GM18517 (cell line): ENCODE measurements at regions not wholly inside any gene's neighbourhood (a gene's known extent, or its start where the extent isn't known, plus 50 kb on each side); places are given as distances from the start of the nearest gene placed in this dataset.

ENCODE experiments used
- ATAC-seq: cut with Tn5 transposase; IDR thresholded peaks from one replicate; pipeline ENCODE4 v1.9.1; 2021; ENCODE audit warnings: mild to moderate bottlenecking, moderate library complexity; ENCODE audit not compliant: unreplicated experiment

DNA sequence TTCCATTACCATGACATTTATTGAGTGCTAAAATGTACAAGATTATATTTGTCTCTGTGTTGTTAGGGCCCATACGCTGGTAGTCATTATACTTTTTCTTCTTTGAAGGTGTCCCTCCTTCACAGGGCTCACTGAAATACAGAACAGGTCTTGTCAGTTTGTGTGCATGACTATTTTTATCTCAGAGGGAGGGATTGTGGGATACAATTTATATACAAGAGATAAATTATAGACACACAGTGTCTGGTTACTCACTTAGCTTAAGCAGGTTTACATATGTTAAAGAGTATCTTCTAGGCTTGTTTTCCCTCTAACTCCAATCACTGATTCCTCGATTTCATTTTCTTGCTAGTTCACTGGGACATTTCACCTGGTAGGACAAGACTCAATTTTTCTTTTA, 143.3 kb upstream of the GUCY1A1 start:
- ATAC-seq = no peak

DNA sequence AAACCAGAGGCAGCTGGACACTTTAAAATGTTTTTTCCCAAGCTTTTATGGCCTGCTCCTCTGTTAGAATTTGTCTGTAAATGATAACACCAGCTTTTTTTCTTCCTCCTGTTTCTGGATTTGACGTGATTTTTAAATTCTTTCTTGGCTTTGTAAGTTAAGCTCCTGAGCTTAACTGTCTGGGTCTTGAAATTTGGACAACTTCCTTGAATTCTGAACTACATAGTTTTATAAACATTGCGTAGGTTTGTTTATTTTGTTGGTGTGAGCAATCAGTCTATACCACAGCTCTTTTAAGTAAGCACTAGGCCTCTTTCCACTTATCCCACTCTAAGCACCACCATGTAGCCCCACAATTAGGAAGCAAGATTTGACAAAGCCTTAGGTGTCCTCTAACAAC, 144.4 kb upstream of the GUCY1A1 start:
- no peak for ATAC-seq

DNA sequence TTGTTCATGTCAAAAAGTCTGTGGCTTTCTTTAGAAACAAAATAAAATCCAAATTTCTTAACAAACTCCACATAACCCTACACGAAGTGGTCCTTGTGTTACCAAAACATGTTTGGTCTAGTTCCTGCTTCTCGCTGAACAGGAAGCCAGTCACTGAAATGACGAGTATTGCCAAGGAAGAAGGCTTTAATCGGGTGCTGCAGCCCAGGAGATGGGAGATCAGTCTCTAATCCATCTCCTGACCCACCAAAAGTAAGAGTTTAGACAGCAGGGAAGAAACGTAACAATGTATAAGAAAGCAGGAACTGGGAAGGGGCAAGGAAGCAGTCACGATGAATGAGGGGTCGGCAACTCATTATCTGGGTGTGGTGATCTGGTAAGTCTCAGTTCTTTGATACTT, 144.6 kb upstream of the MAP9 start:
- ATAC-seq = no peak

DNA sequence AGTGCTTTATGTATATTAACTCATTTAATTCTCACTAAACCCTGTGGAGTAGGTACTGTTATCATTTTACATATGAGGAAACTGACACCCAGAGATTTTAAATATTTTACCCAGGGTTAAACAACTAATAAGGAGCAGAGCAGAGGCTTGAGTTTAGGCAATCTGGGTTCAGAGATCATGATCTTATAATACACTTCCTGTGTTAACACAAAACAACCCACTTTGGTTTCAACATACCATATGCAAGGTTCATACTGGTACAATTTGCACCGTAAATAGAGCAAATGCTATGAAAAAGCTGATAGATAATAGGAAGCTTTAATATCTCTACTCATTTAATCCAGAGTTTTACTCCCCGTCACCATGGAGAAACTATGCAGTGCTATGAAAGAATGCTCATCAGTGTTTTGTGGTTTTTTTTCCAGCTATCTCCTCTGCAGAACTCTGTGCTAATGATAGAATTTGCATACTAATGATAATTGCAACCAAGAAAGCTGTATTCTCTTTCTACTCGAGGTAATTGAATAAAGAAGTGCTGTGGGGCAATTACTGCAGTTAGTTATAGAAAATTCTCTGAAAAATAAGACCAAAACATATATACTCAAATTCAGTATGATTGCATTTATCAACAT, 138.8 kb upstream of the MAP9 start:
- no peak for ATAC-seq

DNA sequence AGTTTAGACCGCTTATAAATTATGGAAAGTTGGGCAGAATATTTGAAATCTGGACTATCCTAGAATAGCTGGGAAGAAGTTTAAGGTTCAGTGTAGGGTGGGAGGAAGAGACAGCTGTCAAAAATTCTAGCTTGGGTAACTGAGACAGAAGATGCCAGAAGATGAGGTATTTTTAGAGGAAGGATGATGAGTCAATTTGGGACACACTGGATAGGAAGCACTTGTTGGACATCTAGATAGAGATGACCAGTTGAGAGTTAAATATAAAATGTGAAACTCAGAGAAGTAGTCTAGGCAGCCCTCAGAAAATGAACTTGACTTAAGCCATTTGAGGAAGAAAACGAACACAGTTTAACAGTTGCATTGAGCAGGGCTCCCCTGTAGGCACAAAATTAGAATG, 137.9 kb upstream of the MAP9 start:
- no peak for ATAC-seq

DNA sequence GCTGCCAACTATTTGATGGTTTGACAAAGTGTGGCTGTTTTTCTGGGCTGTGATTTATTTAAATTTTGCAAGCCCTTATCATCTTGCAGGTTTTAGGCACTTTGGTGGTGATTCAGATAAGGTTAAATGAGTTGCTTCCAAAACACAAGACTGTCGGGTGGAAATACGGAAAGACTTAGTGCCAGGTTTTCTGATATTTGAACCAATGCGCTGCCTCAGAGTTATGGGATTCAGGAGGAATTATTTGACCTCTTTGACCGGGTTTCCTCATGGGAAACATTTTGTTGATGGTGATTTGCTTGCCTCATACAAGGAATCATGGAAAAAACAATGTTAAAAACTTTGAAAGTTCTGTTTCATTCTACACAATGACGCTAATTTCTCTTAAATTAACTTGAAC, 136.1 kb upstream of the MAP9 start:
- ATAC-seq = no peak

DNA sequence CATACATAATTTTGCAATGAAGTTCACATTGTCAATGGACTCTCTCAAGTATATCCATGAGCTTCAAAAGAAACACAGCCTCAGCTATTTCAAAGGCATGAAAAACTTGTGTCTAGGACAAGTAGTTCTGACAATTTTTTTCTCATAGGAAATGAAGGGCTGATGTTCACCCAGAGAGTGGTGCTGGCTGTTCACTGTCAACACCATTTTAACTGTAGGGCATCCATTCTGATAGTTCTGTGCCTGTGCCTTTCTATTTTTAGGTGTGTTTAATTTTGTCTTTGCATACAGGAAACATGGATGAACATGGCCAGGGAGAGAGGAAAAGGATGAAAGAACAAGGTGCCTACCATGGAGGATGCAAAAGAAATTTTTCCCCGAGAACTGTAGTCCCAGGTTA, 135.3 kb upstream of the MAP9 start:
- no peak for ATAC-seq

DNA sequence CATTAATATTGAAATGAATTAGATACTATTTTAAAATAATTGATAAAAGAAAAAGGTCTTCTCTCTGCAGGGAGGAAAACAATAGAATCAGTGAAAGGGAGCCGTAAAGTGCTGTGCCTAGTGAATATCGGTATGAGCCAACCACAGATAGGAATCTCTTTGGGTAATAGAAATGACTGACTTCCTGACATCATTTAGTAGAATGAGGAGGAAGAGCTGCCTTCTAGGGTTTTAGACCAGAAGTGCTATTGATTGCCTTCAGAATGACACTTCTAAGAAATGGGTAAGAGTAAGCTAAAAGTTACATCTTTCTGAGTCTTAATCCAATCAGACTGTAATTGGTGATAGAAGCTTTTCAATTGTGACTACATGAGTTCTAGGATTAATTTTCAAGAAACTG, 134.0 kb upstream of the MAP9 start:
- no peak for ATAC-seq

DNA sequence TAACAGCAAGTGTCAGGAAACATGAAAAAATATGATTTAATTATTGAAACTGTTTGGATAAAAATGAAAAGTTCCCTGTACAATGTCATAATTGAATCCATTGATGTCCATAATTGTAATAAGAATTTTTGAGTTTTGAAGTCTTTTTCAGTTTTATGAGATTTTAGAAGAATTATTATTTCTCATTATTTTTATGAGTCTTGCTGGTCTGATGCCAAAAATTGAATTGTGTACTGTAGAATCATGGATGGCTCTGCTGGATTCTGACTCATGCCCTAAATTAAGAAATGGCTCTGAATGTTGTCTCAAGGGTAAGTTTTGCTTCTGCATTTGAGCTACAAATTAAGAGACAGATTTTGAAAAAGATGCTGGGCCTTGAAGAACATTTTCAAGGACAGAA, 132.8 kb upstream of the MAP9 start:
- no peak for ATAC-seq

DNA sequence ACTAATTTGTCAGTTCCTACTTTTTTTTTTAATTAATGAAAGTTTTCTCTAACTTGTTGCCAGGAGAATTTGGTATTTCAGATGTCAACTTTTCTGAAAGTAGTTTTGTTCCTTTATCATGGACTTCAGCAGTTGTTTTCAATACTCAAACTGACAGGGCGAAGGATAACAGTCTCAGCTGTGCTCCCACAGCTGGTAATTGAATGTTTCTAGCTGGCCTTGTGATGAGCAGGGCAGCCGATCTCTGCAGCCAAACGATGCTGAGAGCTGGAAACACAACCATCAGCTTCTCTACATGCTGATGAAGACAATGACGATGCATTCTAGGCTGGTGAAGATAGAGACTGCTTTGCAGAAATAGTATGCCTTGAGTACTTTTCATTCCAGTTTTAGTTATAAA, 130.0 kb upstream of the MAP9 start:
- ATAC-seq = no peak

DNA sequence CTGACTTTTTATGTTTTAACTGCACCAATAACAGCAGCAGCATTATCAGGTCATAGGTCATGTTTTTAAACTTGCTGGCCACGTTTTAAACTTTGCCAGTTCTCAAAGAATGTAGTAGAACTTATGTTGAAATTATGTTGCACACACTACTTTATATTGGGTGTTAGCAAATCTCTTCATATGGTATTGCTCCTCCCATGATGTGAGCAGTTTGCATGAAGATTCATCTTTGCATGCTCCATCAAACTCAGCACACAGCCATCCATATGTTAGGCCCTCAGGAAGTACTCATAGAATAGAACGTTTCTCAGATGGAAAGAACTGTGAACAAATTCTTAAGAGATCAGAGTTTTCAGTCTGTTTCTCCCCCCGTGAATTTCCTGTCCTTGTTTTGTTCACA, 128.6 kb upstream of the MAP9 start:
- no peak for ATAC-seq

DNA sequence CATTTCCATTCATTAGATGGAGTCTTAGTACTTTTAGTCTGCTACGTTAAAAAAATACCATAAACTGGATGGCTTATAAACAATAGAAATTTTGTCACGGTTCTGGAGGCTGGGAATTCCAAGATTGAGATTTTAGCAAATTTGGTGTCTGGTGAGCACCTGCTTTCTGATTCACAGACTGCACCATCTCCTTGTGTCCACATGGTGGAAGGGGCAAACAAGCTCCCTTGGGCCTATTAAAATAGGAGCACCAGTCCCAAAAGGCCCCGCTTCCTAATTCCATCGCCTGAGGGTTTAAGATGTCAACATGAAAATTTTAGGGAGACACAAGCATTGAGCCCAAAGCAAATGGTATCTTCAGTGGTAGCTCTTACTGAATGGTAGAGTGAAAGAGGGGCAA, 120.5 kb upstream of the MAP9 start:
- ATAC-seq = no peak

DNA sequence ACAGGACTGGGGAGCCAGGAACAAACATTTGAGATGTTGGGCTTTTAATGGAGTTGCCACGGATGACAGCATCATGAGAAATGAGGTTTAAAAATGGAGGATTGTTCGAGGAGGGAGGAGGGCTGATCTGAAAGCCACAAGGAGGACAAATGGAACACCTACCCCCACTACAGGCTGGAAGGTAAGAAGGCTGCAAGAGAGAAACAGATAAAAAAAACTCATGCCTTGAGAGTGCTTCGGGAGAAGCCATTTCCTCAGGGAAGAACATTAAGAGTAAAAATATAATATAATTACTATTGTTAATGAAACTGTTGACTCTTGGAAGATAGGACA, 119.5 kb upstream of the MAP9 start:
- ATAC-seq = no peak

DNA sequence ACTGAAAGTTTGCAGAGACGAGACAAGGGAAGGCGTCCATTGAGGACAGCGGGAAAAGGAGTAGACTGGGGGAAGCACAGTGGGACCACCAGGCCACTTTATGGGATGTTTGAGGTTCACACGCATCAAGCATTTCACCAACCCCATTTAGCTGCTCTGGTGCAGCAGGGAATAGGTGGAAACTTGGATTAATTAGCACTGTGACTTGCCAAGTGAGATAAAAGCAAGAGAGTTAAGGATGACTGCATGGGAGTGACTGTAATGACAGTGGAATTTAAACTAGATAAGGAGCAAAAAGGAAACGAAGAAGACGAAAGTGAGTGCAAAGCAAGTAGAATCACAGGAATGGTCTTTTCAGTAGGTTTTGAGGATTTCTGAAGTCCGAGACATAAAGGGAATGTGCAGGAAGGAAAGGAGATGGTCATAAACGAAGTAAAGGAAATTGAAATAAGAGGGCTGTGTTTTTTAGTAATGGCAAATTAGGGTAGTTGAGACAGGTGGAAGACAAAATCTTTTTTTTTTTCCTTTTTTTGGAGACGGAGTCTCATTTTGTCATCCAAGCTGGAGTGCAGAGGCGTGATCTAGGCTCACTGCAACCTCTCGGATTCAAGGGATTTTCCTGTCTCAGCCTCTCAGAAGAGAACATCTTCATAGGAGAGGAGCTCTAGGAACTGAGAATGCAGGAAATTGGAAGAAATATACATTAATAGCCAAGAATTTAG, 119.0 kb upstream of the MAP9 start:
- ATAC-seq = no peak

DNA sequence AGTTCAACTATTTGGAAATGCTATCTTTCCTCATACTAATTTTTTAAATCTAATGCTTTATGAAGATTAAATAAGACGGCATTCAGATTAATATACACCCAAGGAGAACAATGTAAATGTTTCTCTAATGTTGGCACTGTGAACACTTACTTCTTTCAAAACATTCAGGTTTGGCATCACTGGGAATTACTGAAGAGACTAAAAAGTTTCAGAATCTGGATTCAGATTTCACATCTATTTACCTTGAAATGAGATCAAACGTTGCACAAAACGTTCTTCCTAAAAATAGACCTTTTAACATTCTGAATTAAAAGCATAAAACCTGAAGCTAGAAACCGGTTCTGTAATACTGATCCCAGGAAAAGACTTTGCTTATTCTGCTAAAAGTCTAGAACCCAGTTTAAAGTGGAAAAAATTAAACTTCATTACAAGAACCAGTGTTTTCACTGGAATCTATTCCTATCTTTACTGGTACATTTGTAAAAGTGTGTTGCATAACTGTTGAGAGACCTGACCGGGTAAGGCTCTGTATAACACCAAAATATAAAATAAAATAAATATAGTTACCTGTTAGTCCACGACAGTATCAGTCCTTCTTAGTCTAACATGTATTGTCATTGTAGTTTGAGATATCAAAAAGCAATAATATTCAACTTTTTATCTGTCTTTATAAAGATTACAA, 117.4 kb upstream of the MAP9 start:
- ATAC-seq = no peak

DNA sequence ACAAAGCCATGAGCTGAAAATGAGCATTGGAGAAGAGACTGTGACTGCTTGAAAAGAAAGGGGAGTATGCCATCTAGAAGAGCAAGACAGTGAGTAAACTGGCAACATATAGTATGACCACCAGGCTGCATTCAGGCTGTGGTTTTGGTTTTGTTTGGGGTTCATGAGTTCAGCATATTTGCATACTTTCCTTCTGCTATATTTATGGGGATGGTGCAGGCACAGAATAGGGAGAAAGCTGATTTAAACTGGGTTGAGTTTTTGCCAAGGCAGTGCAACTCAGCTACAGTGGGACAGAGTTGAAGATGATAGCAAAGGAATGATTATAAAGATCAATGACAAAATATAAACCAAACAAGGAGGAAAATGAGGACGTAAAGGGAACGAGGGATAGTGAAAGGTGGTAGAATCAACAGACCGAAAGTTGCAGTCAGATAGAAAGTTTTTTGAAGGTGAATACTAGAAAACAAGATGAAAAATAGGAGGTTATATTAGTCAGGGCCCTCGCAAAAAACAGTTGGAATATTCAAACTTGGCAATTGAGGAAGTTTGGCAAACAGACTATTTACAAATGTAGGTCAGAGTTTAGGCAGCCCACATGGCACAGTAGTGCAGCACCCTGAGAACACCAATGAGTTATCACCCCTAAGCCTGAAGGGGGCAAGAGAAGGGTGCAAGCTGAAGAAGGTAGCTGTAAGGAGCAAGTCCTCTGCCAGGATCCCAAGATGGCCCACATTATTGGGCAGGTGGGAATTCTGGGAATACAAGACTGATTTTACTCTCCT, 114.8 kb upstream of the MAP9 start:
- ATAC-seq = peak; percentile 99

DNA sequence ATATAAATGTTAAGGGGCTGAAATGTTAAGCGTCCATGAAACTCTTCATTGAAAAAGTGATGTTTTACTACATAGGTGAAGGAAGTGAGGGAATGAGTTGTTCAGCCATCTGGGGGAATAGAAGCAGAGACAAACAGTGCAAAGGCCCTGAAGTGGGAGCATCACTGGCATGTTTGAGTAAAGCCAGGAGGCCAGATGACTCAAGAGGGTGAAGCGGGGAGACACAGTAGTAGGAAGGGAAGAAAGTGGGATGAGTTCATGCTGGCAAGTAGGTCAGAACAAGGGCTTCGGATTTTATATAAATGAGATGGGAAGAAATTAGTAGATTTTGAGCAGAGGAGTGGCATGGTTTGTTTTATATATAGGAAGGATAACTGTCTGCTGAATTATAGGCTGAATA, 112.5 kb upstream of the MAP9 start:
- no peak for ATAC-seq

DNA sequence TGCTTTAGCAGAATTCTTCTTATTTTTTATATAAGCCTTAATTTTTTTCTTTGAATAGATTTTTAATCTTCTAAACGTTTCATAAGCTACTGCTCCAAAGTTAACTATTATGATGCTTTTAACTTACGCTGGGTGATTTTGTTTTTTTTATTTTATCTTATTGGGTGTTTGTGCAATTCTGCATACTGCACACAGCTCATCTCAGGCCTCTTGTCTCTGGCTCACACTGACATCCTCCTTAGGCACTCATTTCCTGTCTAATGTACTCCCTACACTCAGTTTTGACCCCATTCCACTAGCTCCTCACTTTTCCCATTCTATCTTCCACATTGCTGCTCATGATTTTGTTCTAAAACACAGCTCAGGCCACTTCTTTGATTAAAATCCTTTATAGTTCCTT, 111.9 kb upstream of the MAP9 start:
- ATAC-seq = no peak

DNA sequence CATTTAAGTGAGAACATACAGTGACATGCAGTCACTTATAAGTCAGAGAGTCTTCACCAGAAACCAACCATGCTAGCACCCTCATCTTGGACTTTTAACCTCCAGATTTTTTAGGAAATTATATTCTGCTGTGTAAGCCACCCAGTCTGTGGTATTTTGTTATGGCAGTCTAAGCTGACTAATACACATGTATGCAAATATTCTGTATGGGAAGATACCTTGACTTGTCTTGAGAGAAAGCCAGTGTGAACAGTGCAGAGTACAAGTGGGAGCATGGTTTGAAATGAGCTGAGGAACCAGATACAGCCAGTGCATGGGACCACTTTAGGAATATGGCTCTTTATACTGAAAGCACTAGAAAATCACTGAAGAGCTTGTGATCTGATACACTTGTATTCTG, 110.4 kb upstream of the MAP9 start:
- ATAC-seq = no peak

DNA sequence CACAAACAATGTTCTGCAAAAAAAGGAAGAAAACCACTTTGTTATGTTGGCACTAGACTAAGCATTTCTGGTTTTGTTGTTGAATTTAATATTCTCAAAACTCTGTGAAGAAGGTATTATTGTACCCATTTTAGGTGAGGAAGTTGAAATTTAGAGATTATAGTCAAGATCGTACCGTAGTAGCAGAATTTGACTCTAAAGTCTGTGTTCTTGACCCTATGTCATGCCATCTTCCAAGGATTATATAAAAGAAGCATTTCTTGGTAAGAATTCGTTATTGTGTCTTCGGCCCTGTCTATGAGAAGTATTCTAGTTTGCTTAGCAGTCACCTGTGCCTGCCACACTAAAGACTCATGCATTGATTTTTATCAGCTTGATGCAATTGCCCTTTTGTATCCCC, 104.4 kb upstream of the MAP9 start:
- ATAC-seq = no peak

DNA sequence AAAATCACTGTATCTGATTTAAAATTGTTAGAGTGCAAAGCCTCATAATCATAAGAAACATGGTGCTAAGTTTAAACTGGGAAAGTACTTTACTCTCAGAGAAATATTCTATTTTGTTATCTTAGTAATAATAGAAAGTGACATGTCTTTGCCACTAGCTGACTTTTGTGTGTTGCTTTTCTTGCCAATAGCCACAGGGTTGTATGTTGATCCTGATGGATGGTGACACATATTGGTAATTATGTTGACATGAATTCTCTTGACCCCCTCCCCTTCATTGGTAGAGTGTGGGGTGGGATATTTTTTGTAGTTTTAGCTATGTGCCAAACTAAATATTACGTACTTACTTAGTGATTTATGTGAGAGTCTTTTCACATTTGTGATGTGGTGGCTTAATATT, 103.1 kb upstream of the MAP9 start:
- no peak for ATAC-seq

DNA sequence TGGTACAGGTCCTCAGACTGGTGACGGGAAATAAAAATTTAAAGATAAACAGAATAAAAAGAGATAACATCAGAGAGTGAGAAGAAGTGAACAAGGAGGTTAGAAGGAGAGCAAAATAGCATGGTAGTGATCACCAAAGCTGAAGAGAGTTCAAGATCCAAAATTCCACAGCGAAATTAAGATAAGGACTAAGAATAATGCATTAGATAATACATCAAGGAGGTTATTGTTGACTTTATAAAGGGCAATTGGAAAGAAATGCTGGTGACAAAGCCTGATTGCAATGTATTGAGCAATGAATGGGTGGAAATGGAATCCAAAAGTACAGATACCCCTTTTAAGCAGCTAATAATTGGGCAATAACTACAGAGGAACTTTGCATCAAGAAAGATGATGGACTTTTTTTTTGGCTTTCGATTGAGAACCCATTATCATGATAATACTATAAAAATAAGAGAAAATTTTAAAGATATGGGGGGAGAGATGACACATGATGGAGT, 101.6 kb upstream of the MAP9 start:
- no peak for ATAC-seq
